ENCODE measurements at regions not wholly inside any gene's neighbourhood (a gene's known extent, or its start where the extent isn't known, plus 50 kb on each side); places are given as distances from the start of the nearest gene placed in this dataset.

DNA sequence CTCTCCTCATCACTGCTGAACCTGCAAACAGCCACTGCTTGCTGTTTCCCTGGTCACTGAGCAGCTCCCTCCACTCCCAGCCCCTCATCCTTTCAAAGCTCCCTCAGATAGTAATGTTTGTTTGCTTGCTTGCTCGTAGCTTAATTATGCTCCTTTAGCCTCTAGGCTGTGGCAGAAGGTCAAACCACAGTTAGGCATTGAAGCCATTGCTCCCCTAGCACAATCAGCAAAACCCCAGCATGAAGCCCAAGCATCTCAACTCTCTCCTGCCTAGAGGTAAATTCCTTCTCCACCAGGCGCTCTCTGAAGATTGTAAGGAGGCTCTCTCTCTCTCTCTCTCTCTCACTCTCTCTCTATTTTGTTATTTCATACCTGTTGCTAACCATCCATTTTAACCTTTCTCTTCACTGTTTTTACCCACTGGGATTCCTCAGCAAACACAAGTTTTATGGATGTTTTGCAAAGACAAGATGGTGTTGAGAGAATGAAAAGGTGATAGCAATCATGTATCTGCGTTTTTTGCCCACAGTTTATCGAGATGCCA, 135.9 kb upstream of the HNRNPA3 start:
- TF ChIP-seq, protein P1, sequence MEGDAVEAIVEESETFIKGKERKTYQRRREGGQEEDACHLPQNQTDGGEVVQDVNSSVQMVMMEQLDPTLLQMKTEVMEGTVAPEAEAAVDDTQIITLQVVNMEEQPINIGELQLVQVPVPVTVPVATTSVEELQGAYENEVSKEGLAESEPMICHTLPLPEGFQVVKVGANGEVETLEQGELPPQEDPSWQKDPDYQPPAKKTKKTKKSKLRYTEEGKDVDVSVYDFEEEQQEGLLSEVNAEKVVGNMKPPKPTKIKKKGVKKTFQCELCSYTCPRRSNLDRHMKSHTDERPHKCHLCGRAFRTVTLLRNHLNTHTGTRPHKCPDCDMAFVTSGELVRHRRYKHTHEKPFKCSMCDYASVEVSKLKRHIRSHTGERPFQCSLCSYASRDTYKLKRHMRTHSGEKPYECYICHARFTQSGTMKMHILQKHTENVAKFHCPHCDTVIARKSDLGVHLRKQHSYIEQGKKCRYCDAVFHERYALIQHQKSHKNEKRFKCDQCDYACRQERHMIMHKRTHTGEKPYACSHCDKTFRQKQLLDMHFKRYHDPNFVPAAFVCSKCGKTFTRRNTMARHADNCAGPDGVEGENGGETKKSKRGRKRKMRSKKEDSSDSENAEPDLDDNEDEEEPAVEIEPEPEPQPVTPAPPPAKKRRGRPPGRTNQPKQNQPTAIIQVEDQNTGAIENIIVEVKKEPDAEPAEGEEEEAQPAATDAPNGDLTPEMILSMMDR (conservative IDR thresholded peaks at IDR 0.05): no peak
- TF ChIP-seq EZH2 (IDR thresholded peaks at IDR 0.05; ENCODE audit: low read depth): no peak

Data from PC-9 (cell line).